BLaER1 treated with 17β-estradiol and CSF1 and Interleukin-3, amounts not matched to agents 10 nM and 100 nM (cell line): ENCODE measurements at regions not wholly inside any gene's neighbourhood (a gene's known extent, or its start where the extent isn't known, plus 50 kb on each side); places are given as distances from the start of the nearest gene placed in this dataset.
A peak's percentile ranks its signal among the peaks of the same experiment; 100 is the strongest.

Source experiments
- H3K27ac ChIP-seq, 11 experiments: shearing (Covaris generic); formaldehyde crosslinking; 2 replicates each; pipeline ENCODE4 v1.8.1; 2022
- H3K27me3 ChIP-seq, 11 experiments: shearing (Covaris generic); formaldehyde crosslinking; 2 replicates each; pipeline ENCODE4 v1.8.1; 2022
- H3K36me3 ChIP-seq, 11 experiments: shearing (Covaris generic); formaldehyde crosslinking; 2 replicates each; pipeline ENCODE4 v1.8.1; 2022
- H3K4me1 ChIP-seq, 10 experiments: shearing (Covaris generic); formaldehyde crosslinking; 2 replicates each; pipeline ENCODE4 v1.8.1; 2022
- H3K4me2 ChIP-seq, 11 experiments: shearing (Covaris generic); formaldehyde crosslinking; 2 replicates each; pipeline ENCODE4 v1.8.1; 2022
- H3K4me3 ChIP-seq, 10 experiments: shearing (Covaris generic); formaldehyde crosslinking; 2 replicates each; pipeline ENCODE4 v1.8.1; 2022
- H3K9ac ChIP-seq, 11 experiments: shearing (Covaris generic); formaldehyde crosslinking; 2 replicates each; pipeline ENCODE4 v1.8.1; 2022
- H3K9me3 ChIP-seq, 11 experiments: shearing (Covaris generic); formaldehyde crosslinking; replicated peaks in 1 of 11; 2 replicates each; pipeline ENCODE4 v1.8.1; 2022
- H4K20me1 ChIP-seq, 11 experiments: shearing (Covaris generic); formaldehyde crosslinking; 2 replicates each; pipeline ENCODE4 v1.8.1; 2022
- Cebpa-rat ChIP-seq, 11 experiments: shearing (Covaris generic); IDR thresholded peaks; 2 replicates each; pipeline ENCODE4 v1.8.1; 2022

DNA sequence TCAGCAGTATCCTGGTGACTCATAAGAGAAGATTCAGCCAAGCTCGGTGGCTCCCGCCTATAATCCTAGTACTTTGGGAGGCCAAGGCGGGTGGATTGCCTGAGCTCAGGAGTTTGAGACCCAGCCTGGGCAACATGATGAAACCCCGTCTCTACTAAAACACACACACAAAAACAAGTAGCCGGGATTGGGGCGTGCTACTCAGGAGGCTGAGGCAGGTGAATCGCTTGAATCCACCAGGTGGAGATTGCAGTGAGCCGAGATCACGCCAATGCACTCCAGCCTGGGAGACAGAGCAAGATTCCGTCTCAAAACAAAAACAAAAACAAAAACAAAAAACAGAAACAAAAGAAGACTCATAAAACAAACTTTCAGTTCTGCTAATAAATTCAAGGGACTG, 551.1 kb upstream of the POT1 start:
- Histone ChIP-seq H3K27ac (no peak overlapping the region), H3K36me3 (no peaks in the 10 kb centered on the region), H3K4me3 (no peak overlapping the region), H3K4me2 (no peak overlapping the region), H3K9me3 (no peaks in the 10 kb centered on the region), H3K9ac (no peak overlapping the region), H3K27me3 (no peaks in the 10 kb centered on the region), H3K4me1 (no peaks in the 10 kb centered on the region), H4K20me1 (no peaks in the 10 kb centered on the region)
- TF ChIP-seq Cebpa-rat (IDR thresholded peaks at IDR 0.05), result no peak

GRCh38 chr7:125468855-125469174, 539.2 kb upstream of the POT1 start:
- no peak for TF ChIP-seq Cebpa-rat (IDR thresholded peaks at IDR 0.05)
- H3K4me2 ChIP-seq, result no peak overlapping the region
- H3K4me3 ChIP-seq, result no peak overlapping the region

GRCh38 chr7:125467996-125468854, 538.6 kb upstream of the POT1 start:
- no peaks in the 10 kb centered on the region for H4K20me1 ChIP-seq
- no peak for TF ChIP-seq Cebpa-rat (IDR thresholded peaks at IDR 0.05)
- H3K36me3 ChIP-seq, result no peaks in the 10 kb centered on the region
- H3K9me3 ChIP-seq, result no peaks in the 10 kb centered on the region
- peaks cover 0 to 4% (median 0%) of the 10 kb centered on the region in 10 experiments; a peak in 1 of 20 replicates for H3K4me1 ChIP-seq
- H3K4me2 ChIP-seq, result no peak overlapping the region
- H3K27ac ChIP-seq, result no peak overlapping the region
- no peak overlapping the region for H3K4me3 ChIP-seq
- no peak overlapping the region for H3K9ac ChIP-seq
- no peaks in the 10 kb centered on the region for H3K27me3 ChIP-seq

More at GRCh38 chr7:125468855-125469174, 539.2 kb upstream of the POT1 start:
- no peak overlapping the region for H3K9ac ChIP-seq
- H3K27me3 ChIP-seq, result no peaks in the 10 kb centered on the region
- H3K27ac ChIP-seq, result no peak overlapping the region
- no peaks in the 10 kb centered on the region for H4K20me1 ChIP-seq
- H3K4me1 ChIP-seq, result peaks cover 0 to 4% (median 0%) of the 10 kb centered on the region in 10 experiments; a peak in 1 of 20 replicates
- no peaks in the 10 kb centered on the region for H3K9me3 ChIP-seq
- H3K36me3 ChIP-seq, result no peaks in the 10 kb centered on the region

- H4K20me1 ChIP-seq, result no peaks in the 10 kb centered on the region
- peaks cover 0 to 10% (median 0%) of the 10 kb centered on the region in 10 experiments; a peak in 7 of 20 replicates for H3K4me1 ChIP-seq
- H3K4me3 ChIP-seq, result no peak overlapping the region
- TF ChIP-seq Cebpa-rat (IDR thresholded peaks at IDR 0.05), result no peak
- no peaks in the 10 kb centered on the region for H3K36me3 ChIP-seq
- no peaks in the 10 kb centered on the region for H3K27me3 ChIP-seq
- H3K9me3 ChIP-seq, result peaks cover 0 to 3% (median 0%) of the 10 kb centered on the region in 11 experiments; a peak in 2 of 22 replicates
- H3K27ac ChIP-seq, result no peak overlapping the region
- peak overlapping the region in 1 of 11 experiments; percentile 3; a peak in 2 of 22 replicates for H3K4me2 ChIP-seq
- no peak overlapping the region for H3K9ac ChIP-seq
Observed at GRCh38 chr7:125465527-125465926, 535.9 kb upstream of the POT1 start.

DNA sequence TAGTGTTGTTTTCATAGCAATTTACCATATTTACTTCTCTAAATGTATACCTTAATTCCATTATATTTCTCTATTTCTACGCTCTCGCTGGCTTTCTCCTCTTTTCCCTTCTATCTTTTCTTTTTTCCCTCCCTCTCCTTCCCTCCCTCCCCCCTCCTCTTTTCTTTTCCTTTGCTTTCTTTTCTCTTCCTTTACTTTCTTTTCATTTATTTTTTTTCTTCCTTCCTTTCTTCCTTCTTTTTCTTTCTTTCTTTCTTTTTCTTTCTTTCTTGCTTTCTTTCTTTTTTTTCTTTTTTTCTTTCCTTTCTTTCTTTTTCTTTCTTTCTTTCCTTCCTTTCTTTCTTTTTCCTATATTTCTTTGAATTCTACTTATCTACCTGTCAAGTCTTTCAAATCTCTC, 533.0 kb upstream of the POT1 start:
- Histone ChIP-seq H3K4me1 (peaks cover 0 to 10% (median 0%) of the 10 kb centered on the region in 10 experiments; a peak in 7 of 20 replicates), H4K20me1 (no peaks in the 10 kb centered on the region), H3K27ac (no peak overlapping the region), H3K9me3 (peaks cover 14 to 31% (median 23%) of the 10 kb centered on the region in 11 experiments; a peak in 21 of 22 replicates), H3K27me3 (no peaks in the 10 kb centered on the region), H3K4me3 (no peak overlapping the region), H3K9ac (no peak overlapping the region), H3K36me3 (no peaks in the 10 kb centered on the region), H3K4me2 (peak overlapping the region in 2 of 11 experiments; percentile 33 to 52; a peak in 1 of 22 replicates)
- TF ChIP-seq Cebpa-rat (IDR thresholded peaks at IDR 0.05), result no peak

DNA sequence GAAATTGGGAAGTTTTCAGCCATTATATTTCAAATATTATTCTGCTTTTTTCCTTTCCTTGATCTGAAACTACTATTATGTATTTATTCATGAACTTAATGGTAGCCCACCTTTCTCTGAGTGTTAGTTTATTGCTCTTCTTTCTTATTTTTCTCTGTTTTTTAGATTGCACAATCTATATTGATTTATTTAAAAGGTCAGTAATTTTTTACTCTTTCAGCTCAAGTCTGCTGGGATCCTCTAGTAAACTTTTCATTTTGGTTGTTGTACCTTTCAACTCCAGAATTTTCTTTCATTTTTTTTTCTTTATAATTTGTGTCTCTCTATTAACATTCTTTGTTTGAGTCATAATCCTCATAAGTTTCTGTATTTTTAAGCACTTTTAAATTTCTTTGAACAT, 529.4 kb upstream of the POT1 start:
- H4K20me1 ChIP-seq, result no peaks in the 10 kb centered on the region
- no peaks in the 10 kb centered on the region for H3K36me3 ChIP-seq
- no peak overlapping the region for H3K4me2 ChIP-seq
- no peak overlapping the region for H3K9ac ChIP-seq
- H3K9me3 ChIP-seq, result peaks cover 16 to 39% (median 28%) of the 10 kb centered on the region in 11 experiments; a peak in 21 of 22 replicates
- no peak overlapping the region for H3K27ac ChIP-seq
- no peaks in the 10 kb centered on the region for H3K27me3 ChIP-seq
- H3K4me3 ChIP-seq, result no peak overlapping the region
- TF ChIP-seq Cebpa-rat (IDR thresholded peaks at IDR 0.05), result no peak
- H3K4me1 ChIP-seq, result peaks cover 0 to 10% (median 0%) of the 10 kb centered on the region in 10 experiments; a peak in 6 of 20 replicates

- no peak for TF ChIP-seq Cebpa-rat (IDR thresholded peaks at IDR 0.05)
- Histone ChIP-seq H3K9me3 (peaks cover 0 to 3% (median 0%) of the 10 kb centered on the region in 11 experiments; a peak in 1 of 22 replicates), H3K27ac (no peak overlapping the region), H3K36me3 (no peaks in the 10 kb centered on the region), H3K9ac (no peak overlapping the region), H3K27me3 (no peaks in the 10 kb centered on the region), H3K4me3 (no peak overlapping the region), H4K20me1 (no peaks in the 10 kb centered on the region), H3K4me1 (no peaks in the 10 kb centered on the region), H3K4me2 (no peak overlapping the region)
Observed at GRCh38 chr7:125450749-125451148, 521.1 kb upstream of the POT1 start.

DNA sequence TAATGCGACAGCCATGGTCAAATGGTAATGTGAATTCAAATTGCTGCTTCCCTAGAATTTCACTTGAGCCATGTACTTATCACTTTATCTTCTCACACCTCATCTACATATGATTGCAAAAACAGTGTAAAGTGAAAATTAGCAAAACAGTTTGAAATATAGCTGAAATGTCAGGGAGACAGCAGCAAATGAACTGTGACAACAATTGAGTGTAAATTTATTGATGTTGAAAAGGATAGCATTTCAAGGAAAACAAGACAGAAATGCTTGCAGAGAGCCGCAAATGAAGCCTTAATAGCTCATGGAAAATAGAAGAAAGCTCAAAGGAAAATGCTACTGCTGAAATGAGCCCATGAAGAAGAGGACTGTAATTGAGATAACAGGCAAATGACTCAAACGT, 516.2 kb upstream of the POT1 start:
- Histone ChIP-seq H3K27ac (no peak overlapping the region), H3K36me3 (no peaks in the 10 kb centered on the region), H3K9ac (no peak overlapping the region), H3K9me3 (no peaks in the 10 kb centered on the region), H4K20me1 (no peaks in the 10 kb centered on the region), H3K4me3 (no peak overlapping the region), H3K4me1 (no peaks in the 10 kb centered on the region), H3K4me2 (no peak overlapping the region), H3K27me3 (no peaks in the 10 kb centered on the region)
- no peak for TF ChIP-seq Cebpa-rat (IDR thresholded peaks at IDR 0.05)

GRCh38 chr7:125444864-125445263, 515.2 kb upstream of the POT1 start:
- H3K9ac ChIP-seq, result no peak overlapping the region
- H3K4me2 ChIP-seq, result no peak overlapping the region
- no peaks in the 10 kb centered on the region for H3K36me3 ChIP-seq
- H3K4me1 ChIP-seq, result no peaks in the 10 kb centered on the region
- no peak overlapping the region for H3K27ac ChIP-seq
- no peaks in the 10 kb centered on the region for H3K27me3 ChIP-seq
- TF ChIP-seq Cebpa-rat (IDR thresholded peaks at IDR 0.05), result no peak
- no peaks in the 10 kb centered on the region for H3K9me3 ChIP-seq
- H4K20me1 ChIP-seq, result no peaks in the 10 kb centered on the region
- H3K4me3 ChIP-seq, result no peak overlapping the region

GRCh38 chr7:125436220-125436619, 506.6 kb upstream of the POT1 start:
- Histone ChIP-seq H3K4me1 (no peaks in the 10 kb centered on the region), H3K4me2 (no peak overlapping the region), H3K36me3 (no peaks in the 10 kb centered on the region), H3K9ac (no peak overlapping the region), H3K27ac (no peak overlapping the region), H3K27me3 (no peaks in the 10 kb centered on the region), H3K9me3 (no peaks in the 10 kb centered on the region), H4K20me1 (no peaks in the 10 kb centered on the region), H3K4me3 (no peak overlapping the region)
- no peak for TF ChIP-seq Cebpa-rat (IDR thresholded peaks at IDR 0.05)
